GM12878 (cell line): ENCODE measurements at regions not wholly inside any gene's neighbourhood (a gene's known extent, or its start where the extent isn't known, plus 50 kb on each side); places are given as distances from the start of the nearest gene placed in this dataset.

Experiments used
- ATAC-seq: fragments of 200-7000 bp; cut with Tn5 transposase; 3 replicates; pipeline ENCODE4 v1.9.1; 2020; ENCODE audit warnings: mild to moderate bottlenecking, moderate library complexity
- BruUV-seq: library from RNA; stranded (reverse); fragments of 400-500 nt; replicated peaks from 2 replicates; lab custom pipeline; 2021; lab: Mats Ljungman, UMichigan
- CTCF ChIA-PET: fragments of 300-600 bp; sonication (Branson Sonifier 250); formaldehyde crosslinking; extraction: SDS; loops from one replicate; lab custom pipeline; 2021; ENCODE audit warnings: inconsistent platforms; lab: Yijun Ruan, JAX
- POLR2A ChIA-PET: fragments of 350-600 bp; formaldehyde crosslinking; extraction: SDS; loops from one replicate; lab custom pipeline; 2021; ENCODE audit warnings: inconsistent platforms; lab: Charles Lee
- RAD21 ChIA-PET: fragments of 300-600 bp; sonication (Branson Sonifier 250); formaldehyde crosslinking; loops from one replicate; lab custom pipeline; 2023; ENCODE audit warnings: antibody characterized with exemption; ENCODE audit not compliant: unreplicated experiment; lab: Charles Lee
- SMC1A ChIA-PET: fragments of 300-600 bp; sonication (Branson Sonifier 250); formaldehyde crosslinking; loops from one replicate; lab custom pipeline; 2023; ENCODE audit not compliant: unreplicated experiment, uncharacterized antibody; lab: Charles Lee
- DNase-seq: peaks from one replicate; pipeline ENCODE4 v3.0.0-alpha.2; 2011; ENCODE audit warnings: low read depth, low spot score
- FAIRE-seq: peaks from 3 replicates; lab custom pipeline; 2011; peaks lifted over from hg19 to GRCh38; lab: Jason Lieb, UNC
- H2AFZ ChIP-seq: 2 replicates; pipeline ENCODE4 v1.6.0; 2011; ENCODE audit warnings: low read depth, low read length, control low read depth; ENCODE audit not compliant: control insufficient read depth
- H3K27ac ChIP-seq: 2 replicates; pipeline ENCODE4 v1.5.1; 2011; ENCODE audit warnings: control low read depth; ENCODE audit not compliant: control insufficient read depth, insufficient read depth
- H3K27me3 ChIP-seq, 2 experiments: replicated peaks in 1 of 2; 2 replicates each; pipeline versions ENCODE4 v1.6.0 to v1.6.1; 2011; ENCODE audit warnings: low read length in 1 of 2; ENCODE audit not compliant: control insufficient read depth in 2 of 2, insufficient read depth in 2 of 2
- H3K36me3 ChIP-seq, 2 experiments: 2 replicates each; pipeline ENCODE4 v1.5.1; 2011; ENCODE audit warnings: low read length in 1 of 2; ENCODE audit not compliant: control insufficient read depth in 2 of 2, insufficient read depth in 2 of 2
- H3K4me1 ChIP-seq: 2 replicates; pipeline ENCODE4 v1.6.1; 2011; ENCODE audit warnings: mild to moderate bottlenecking, low read length, moderate library complexity, mixed read lengths; ENCODE audit not compliant: control insufficient read depth, insufficient read depth
- H3K4me2 ChIP-seq: 2 replicates; pipeline ENCODE4 v1.6.0; 2011; ENCODE audit warnings: control low read depth; ENCODE audit not compliant: control insufficient read depth, insufficient read depth
- H3K4me3 ChIP-seq: fragments of 200-600 bp; sonication (generic); 2 replicates; pipeline ENCODE4 v1.5.1; 2016
- H3K79me2 ChIP-seq: 2 replicates; pipeline ENCODE4 v1.6.0; 2011; ENCODE audit warnings: low read length; ENCODE audit not compliant: control insufficient read depth, insufficient read depth
- H3K9ac ChIP-seq: 2 replicates; pipeline ENCODE4 v1.8.0; 2011; ENCODE audit warnings: low read length, control low read depth, mixed read lengths; ENCODE audit not compliant: control insufficient read depth, insufficient read depth
- H3K9me3 ChIP-seq: replicated peaks from 3 replicates; pipeline ENCODE4 v1.5.1; 2011; ENCODE audit warnings: mild to moderate bottlenecking, low read length; ENCODE audit not compliant: control insufficient read depth, insufficient read depth
- H4K20me1 ChIP-seq: 2 replicates; pipeline ENCODE4 v1.6.0; 2011; ENCODE audit not compliant: control insufficient read depth, insufficient read depth
- ASH2L ChIP-seq: fragments of 300-600, 200-600 bp; sonication (generic); IDR thresholded peaks from 2 replicates; pipeline ENCODE4 v1.6.1; 2017; ENCODE audit warnings: low read depth, mild to moderate bottlenecking, borderline replicate concordance
- ATF3 ChIP-seq: IDR thresholded peaks from 2 replicates; pipeline ENCODE4 v1.6.1; 2011; ENCODE audit warnings: low read depth, mild to moderate bottlenecking, low read length, moderate library complexity, borderline replicate concordance; ENCODE audit errors: extremely low read depth
- ATF7 ChIP-seq: fragments of 450-650 bp; IDR thresholded peaks from 2 replicates; pipeline ENCODE4 v1.6.1; 2016; ENCODE audit warnings: low read depth, mild to moderate bottlenecking
- CEBPZ ChIP-seq: fragments of 150-350 bp; IDR thresholded peaks from 2 replicates; pipeline ENCODE4 v1.6.1; 2016; ENCODE audit warnings: low read depth, low read length
- EGR1 ChIP-seq, 2 experiments: IDR thresholded peaks; 1 replicate in 1 of 2; 2 replicates in 1 of 2; pipeline ENCODE4 v1.6.1; 2011 to 2012; ENCODE audit warnings: low read depth in 2 of 2, low read length in 2 of 2, borderline replicate concordance in 1 of 2, mild to moderate bottlenecking in 1 of 2, moderate library complexity in 1 of 2
- FOXK2 ChIP-seq: fragments of 450-650 bp; IDR thresholded peaks from 2 replicates; pipeline ENCODE4 v1.6.1; 2017; ENCODE audit warnings: mild to moderate bottlenecking, moderate library complexity
- IKZF1 ChIP-seq: fragments of 450-650 bp; conservative IDR thresholded peaks from 2 replicates; pipeline ENCODE4 v1.6.1; 2017; ENCODE audit warnings: antibody characterized with exemption, mild to moderate bottlenecking
- MAX ChIP-seq: IDR thresholded peaks from 2 replicates; pipeline ENCODE4 v1.6.1; 2012; ENCODE audit warnings: low read depth, low read length, improper control_type of control experiment
- MEF2B ChIP-seq: fragments of 450-650 bp; IDR thresholded peaks from 2 replicates; pipeline ENCODE4 v1.6.1; 2018; ENCODE audit warnings: mild to moderate bottlenecking, moderate library complexity; ENCODE audit not compliant: partially characterized antibody, poor library complexity, severe bottlenecking
- NKRF ChIP-seq: fragments of 450-650 bp; conservative IDR thresholded peaks from 2 replicates; pipeline ENCODE4 v1.6.1; 2017; ENCODE audit warnings: mild to moderate bottlenecking, moderate library complexity
- PAX8 ChIP-seq: fragments of 450-650 bp; IDR thresholded peaks from 2 replicates; pipeline ENCODE4 v1.6.1; 2017; ENCODE audit warnings: mild to moderate bottlenecking, moderate library complexity
- RAD51 ChIP-seq: fragments of 450-650 bp; IDR thresholded peaks from 2 replicates; pipeline ENCODE4 v1.6.1; 2016; ENCODE audit warnings: moderate library complexity, mild to moderate bottlenecking, inconsistent platforms
- RCOR1 ChIP-seq: conservative IDR thresholded peaks from 2 replicates; pipeline ENCODE4 v1.6.1; 2012; ENCODE audit warnings: low read depth, low read length, improper control_type of control experiment
- RUNX3 ChIP-seq: IDR thresholded peaks from 2 replicates; pipeline ENCODE4 v1.6.1; 2012; ENCODE audit warnings: low read length, inconsistent platforms
- YBX1 ChIP-seq: fragments of 450-650 bp; IDR thresholded peaks from 2 replicates; pipeline ENCODE4 v1.6.1; 2016; ENCODE audit warnings: antibody characterized with exemption
- ZNF592 ChIP-seq: fragments of 450-650 bp; IDR thresholded peaks from 2 replicates; pipeline ENCODE4 v1.6.1; 2017; ENCODE audit warnings: mild to moderate bottlenecking, moderate library complexity
- WGBS: methylation state at CpG from one replicate; pipeline ENCODE4 v1.1.6; 2016; ENCODE audit warnings: low lambda C conversion rate; ENCODE audit not compliant: insufficient replicate concordance, insufficient coverage; ENCODE audit errors: missing lambda C conversion rate; 5-methylcytosine and 5-hydroxymethylcytosine counted together
- in situ Hi-C: fragments of 300-500 bp; cut with MboI; formaldehyde crosslinking; loops from 9 replicates; pipeline ENCODE4 v1.14.3; 2018; ENCODE audit warnings: mixed read lengths
- intact Hi-C: fragments of 100-400 bp; cut with micrococcal nuclease; formaldehyde crosslinking; loops from one replicate; pipeline ENCODE4 v1.14.2; 2022; ENCODE audit not compliant: unreplicated experiment

GRCh38 chr13:70235565-70235964 lies 127.3 kb upstream of the KLHL1 start:
- H3K4me3 ChIP-seq = no peak overlapping the region
- no peak overlapping the region for H3K27ac ChIP-seq
- H3K4me2 ChIP-seq = no peak overlapping the region
- in situ Hi-C loops (no loop called here), intact Hi-C loops (no loop called here)
- ChIA-PET SMC1A (no interaction called here), RAD21 (no interaction called here), POLR2A (no interaction called here), CTCF (no interaction called here)
- no peak overlapping the region for H2AFZ ChIP-seq
- ATAC-seq (no peak), FAIRE-seq (no peak), DNase-seq (no peak)
- H3K79me2 ChIP-seq = no peaks in the 10 kb centered on the region
- H4K20me1 ChIP-seq = no peaks in the 10 kb centered on the region
- H3K9ac ChIP-seq = no peak overlapping the region
- H3K36me3 ChIP-seq = no peaks in the 10 kb centered on the region
- no peaks in the 10 kb centered on the region for H3K4me1 ChIP-seq
- no peaks in the 10 kb centered on the region for H3K9me3 ChIP-seq
- BruUV-seq = no TSS peak
- TF ChIP-seq RUNX3 (no peak), PAX8 (no peak), ZNF592 (no peak), NKRF (no peak), IKZF1 (no peak), RAD51 (no peak), EGR1 (IDR thresholded peaks at IDR 0.05; ENCODE audit: borderline replicate concordance in 1 of 2, low read depth in 2 of 2, low read length in 2 of 2) (no peak), MEF2B (no peak), FOXK2 (no peak), YBX1 (no peak), ATF3 (no peak), ASH2L (no peak), RCOR1 (no peak), MAX (no peak), ATF7 (no peak), CEBPZ (no peak)
- H3K27me3 ChIP-seq = no peaks in the 10 kb centered on the region
- WGBS = 20% methylated on average over 2 of the region's 2 CpGs
